ENCODE measurements at regions not wholly inside any gene's neighbourhood (a gene's known extent, or its start where the extent isn't known, plus 50 kb on each side); places are given as distances from the start of the nearest gene placed in this dataset.

GRCh38 chr10:128971374-128972035 lies 495.5 kb upstream of the MGMT start:
- DNase-seq (ENCODE audit: low spot score), result no peak

DNA sequence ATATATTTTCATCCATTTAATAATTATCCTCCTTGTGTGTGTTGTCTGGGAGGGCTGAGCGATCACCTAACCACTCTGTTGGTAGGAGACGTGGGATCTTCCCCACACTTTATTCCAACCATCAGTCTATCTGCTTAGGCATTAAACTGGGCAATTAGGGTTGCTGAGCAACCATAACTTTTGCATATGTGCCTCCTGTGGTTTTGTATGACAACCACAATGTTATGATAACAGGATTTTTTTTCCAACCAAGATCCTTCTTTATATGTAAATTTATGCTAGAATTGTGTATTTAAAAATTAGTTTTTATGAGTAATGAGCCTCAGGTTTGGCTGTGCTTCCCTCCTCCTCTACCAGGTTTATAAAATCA lies 495.0 kb upstream of the MGMT start:
- DNase-seq (ENCODE audit: low spot score), result no peak

GRCh38 chr10:128973221-128973620 lies 493.8 kb upstream of the MGMT start:
- DNase-seq (ENCODE audit: low spot score), result no peak

GRCh38 chr10:128976856-128977255 lies 490.2 kb upstream of the MGMT start:
- DNase-seq (ENCODE audit: low spot score), result no peak

DNA sequence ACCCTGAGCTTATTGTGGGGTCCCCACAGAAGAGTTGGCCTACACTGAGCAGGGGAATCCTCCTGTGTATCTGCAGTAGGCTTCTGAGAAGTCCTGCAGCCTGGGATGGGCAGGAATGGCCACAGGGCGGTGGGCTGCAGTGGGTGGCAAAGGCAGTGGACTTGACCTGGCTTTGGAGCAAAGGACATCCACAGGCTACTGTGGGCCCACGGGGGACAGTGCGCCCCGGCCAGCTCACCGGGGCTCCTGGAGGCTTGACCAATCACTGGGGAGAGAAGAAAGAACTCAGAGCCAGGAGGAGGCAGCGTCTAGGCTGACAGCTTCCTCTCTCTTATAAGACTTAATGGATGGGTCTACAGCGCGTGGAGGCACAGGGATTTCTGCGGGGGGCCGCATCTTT lies 488.8 kb upstream of the MGMT start:
- DNase-seq (ENCODE audit: low spot score), result no peak

DNA sequence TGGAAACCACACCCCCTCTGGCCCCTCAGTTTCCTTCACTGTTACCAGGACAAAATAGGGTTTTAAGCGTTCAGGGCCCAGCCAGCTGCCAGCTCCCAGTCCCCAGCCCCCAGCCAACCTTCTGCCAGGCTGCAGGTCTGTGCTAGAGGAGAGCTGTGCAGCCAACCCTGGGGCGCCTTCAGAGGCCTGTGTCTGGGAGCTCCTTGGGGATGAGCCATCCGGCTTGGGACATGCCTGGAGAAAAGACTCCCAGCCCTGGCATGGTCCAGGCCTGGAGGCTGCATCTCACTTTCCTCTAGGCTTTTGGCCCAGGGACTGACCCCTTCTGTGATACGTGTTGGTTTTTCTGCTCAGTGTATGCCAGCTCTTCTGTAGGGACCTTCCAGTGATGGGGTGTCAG lies 487.6 kb upstream of the MGMT start:
- no peak for DNase-seq (ENCODE audit: low spot score)

DNA sequence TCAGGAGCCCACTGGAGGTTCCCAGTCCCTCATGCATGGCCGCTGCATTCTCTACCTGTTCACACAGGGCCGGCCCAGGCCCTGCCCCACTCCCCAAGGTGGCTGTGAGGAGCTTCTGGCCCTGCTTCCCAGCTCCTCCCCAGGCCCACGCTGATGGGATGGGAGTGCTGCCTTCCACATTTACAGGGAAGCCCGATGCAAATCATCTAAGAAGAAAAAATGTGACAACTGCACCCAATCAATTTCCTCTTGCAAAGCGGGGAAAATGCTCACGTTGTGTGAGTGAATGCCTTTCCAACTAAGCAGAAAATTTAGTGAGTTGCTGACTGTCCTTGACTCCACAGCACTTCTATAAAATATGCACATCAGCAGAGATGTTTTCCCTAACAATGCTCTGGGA lies 485.8 kb upstream of the MGMT start:
- DNase-seq (ENCODE audit: low spot score), result no peak

- no peak for DNase-seq (ENCODE audit: low spot score)
Measured at GRCh38 chr10:128981881-128982615, 485.0 kb upstream of the MGMT start.

GRCh38 chr10:128982616-128982915 lies 484.5 kb upstream of the MGMT start:
- DNase-seq (ENCODE audit: low spot score), result no peak

GRCh38 chr10:128985036-128985435 lies 482.0 kb upstream of the MGMT start:
- no peak for DNase-seq (ENCODE audit: low spot score)

DNA sequence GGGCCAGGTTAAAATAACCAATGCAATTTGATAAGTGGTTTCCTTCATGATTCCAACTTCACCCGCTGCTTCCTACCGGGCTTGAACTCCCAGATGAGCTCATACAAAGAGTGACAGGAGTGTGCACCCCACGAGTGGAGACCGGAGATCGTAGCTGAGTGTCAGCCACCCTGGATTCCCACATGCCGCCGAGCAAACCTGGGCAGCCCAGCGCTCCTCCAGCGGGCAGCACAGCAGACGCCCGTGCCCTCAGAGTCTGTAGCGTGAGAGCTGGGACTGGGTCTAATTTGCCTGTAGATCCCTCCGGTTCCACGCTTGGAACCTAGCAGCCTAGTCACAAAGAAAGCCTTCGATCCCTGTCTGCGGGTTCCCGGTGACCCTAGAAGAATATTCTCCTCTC lies 476.1 kb upstream of the MGMT start:
- no peak for DNase-seq (ENCODE audit: low spot score)

GRCh38 chr10:128992770-128993169 lies 474.3 kb upstream of the MGMT start:
- no peak for DNase-seq (ENCODE audit: low spot score)

DNA sequence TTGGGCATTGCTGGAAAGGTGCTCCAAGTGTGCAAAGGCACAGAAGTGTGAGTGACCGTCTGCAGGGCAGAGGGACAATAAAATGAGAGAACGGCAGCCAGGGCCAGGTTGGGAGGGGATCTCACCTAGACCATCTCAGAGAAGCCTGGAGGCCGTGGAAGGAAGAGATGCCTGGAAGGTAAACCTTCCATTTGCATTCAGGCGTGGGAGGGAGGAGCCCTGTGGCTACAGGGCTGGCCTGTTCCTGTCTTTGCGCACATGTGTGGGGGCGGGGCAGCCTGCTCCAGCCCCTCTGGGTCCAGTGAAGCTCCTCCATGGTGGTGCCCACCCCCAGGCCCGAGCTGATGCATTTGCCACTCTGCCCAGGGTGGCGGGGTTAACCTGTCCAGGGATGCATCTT lies 473.6 kb upstream of the MGMT start:
- DNase-seq (ENCODE audit: low spot score), result no peak

DNA sequence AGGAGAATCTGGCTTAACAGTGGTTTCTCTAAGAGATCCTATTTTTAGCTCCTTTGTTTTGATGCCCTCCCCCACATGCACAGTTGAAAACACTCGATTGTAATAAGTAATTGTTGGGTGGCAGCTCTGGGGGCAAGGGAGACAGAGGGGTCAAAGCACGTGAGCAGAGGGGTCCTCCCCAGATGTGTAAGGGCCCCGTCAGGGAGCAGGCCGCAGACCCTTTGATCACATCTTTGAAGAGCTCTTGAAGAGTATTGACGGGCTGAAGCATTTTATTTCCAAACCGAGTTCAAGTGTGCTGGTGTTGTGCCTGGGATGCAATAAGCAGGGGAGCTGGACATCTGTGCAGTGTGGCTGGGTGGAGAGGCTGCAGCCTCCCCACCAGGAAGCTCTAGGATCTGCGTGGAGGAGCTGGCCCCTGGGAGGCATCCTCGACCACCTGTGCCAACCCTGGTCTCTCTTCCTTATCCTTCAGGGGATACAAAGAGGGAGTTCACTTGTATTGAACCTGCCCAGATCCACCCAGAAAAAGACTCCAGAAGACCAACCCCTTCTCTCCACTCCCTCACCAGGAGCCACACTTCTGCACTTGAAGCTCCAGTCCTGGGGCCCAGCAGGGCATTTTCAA lies 473.0 kb upstream of the MGMT start:
- DNase-seq (ENCODE audit: low spot score), result no peak

- no peak for DNase-seq (ENCODE audit: low spot score)
Measured at GRCh38 chr10:128994598-128995143, 472.4 kb upstream of the MGMT start.

- no peak for DNase-seq (ENCODE audit: low spot score)
Measured at GRCh38 chr10:128995676-128996075, 471.4 kb upstream of the MGMT start.

GRCh38 chr10:128996092-128996491 lies 470.9 kb upstream of the MGMT start:
- no peak for DNase-seq (ENCODE audit: low spot score)

GRCh38 chr10:128998101-128998805 lies 468.8 kb upstream of the MGMT start:
- DNase-seq (ENCODE audit: low spot score), result no peak

DNA sequence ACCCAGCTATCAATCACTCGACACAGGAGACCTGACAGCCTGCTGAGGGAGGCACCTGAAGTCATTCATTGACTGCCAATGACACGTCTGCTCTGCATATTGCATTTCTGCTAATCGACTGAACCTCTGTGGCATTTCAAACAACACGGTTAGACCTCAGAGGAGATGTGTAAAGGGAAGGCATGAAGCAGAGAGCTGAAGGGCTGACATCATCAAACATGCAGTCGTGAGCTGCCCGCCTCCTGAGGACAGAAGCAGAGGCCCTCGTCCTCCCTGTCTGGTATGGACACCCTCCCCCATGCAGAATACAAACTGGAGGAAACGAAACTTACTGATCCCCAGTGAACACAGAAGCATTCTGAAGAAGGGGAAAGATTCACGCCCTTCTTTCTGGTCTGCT lies 462.6 kb upstream of the MGMT start:
- DNase-seq (ENCODE audit: low spot score), result no peak

DNA sequence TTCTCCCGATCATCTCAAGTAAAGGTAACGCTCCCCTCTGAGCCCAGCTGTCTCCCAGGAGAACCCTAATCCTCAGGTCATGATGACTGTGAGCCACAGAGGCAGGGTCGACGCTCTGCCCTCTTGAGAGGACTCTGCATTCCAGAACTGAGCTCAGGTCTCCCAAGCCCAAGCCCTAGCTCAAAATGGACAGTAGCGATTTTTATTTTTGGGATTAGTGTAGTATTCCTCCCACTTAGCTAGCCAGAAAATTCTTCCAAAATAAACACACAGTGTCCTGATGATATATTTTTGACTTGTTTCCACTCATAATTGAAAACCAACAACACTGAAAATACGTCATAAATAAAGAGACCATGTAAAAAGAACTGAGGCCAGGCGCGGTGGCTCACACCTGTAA lies 462.0 kb upstream of the MGMT start:
- DNase-seq (ENCODE audit: low spot score), result no peak

DNA sequence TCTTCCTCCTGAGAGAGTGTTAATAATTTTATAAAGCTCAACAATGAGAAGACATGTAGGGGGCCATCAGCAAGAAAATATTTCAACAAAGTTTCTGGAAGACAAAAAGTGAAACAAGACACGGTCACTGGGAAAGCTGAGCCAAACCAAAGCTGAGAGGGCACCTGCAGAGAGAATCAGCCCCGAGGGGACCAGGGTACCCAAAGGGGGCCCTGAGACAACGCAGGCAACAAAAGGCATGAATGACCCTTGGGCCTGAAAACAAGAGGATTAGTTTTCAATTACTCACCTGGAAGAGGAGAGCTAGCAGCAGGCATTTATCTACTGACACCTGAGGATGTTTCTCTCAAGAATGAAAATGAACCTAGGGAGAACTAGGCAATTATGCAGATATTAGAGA lies 461.2 kb upstream of the MGMT start:
- DNase-seq (ENCODE audit: low spot score), result no peak

DNA sequence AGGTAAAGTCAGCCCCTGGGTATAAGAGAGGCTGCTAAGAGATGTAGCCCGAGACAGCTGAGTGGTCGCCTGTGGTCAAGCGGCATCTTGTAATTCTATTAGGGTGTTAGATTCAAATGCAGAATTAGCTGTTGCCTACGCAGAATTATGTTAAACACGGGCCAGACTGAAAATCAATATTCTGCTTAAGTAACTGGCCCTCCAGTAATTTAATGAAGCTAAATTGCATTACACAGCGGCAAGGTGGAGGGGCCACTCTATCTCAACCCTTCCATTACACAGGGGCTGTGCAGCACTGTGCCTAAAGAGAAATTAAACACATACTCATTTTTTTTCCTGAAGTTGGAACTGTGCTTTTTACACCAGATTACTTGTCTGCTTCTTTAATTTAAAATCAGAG lies 448.5 kb upstream of the MGMT start:
- no peak for DNase-seq (ENCODE audit: low spot score)

Measured in hematopoietic multipotent progenitor cell treated with erythropoietin and hydrocortisone succinate and interleukin-3 and kit ligand, for 17 days (in vitro differentiated cells).